Upper lobe of left lung (tissue), 4 donors: ENCODE measurements at regions not wholly inside any gene's neighbourhood (a gene's known extent, or its start where the extent isn't known, plus 50 kb on each side); places are given as distances from the start of the nearest gene placed in this dataset.

Experiments
- CTCF ChIP-seq, 6 experiments: fragments of 450-650 bp in 4 of 6; fragments of 200-600 bp in 2 of 6; sonication (generic) in 2 of 6; IDR thresholded peaks; one replicate each; pipeline ENCODE4 v1.5.1; 2016 to 2019; ENCODE audit warnings: antibody characterized with exemption in 6 of 6
- POLR2A ChIP-seq, 4 donors: fragments of 450-650 bp; IDR thresholded peaks; one replicate each; pipeline ENCODE4 v1.5.1; 2016 to 2017; ENCODE audit warnings: antibody characterized with exemption in 4 of 4, mild to moderate bottlenecking in 2 of 4
- POLR2AphosphoS5 ChIP-seq, 2 donors: sonication (generic); formaldehyde crosslinking; IDR thresholded peaks; one replicate each; pipeline ENCODE4 v1.5.1; 2017; ENCODE audit warnings: antibody characterized with exemption in 2 of 2

GRCh38 chr6:139762587-139763031 lies 388.2 kb upstream of the CITED2 start:
- TF ChIP-seq POLR2A (IDR thresholded peaks at IDR 0.05) (no peak), CTCF (IDR thresholded peaks at IDR 0.05) (no peak), POLR2AphosphoS5 (IDR thresholded peaks at IDR 0.05) (peak; percentile 47 to 74)
